ENCODE measurements at regions not wholly inside any gene's neighbourhood (a gene's known extent, or its start where the extent isn't known, plus 50 kb on each side); places are given as distances from the start of the nearest gene placed in this dataset.

- Histone ChIP-seq H3K9me3 (ENCODE audit: control insufficient read depth, insufficient read depth, low read depth, low read length) (no peaks in the 10 kb centered on the region), H3K27ac (ENCODE audit: low read length) (no peak overlapping the region), H3K4me3 (ENCODE audit: low read depth in 2 of 2, low read length in 2 of 2) (no peak overlapping the region), H3K4me1 (ENCODE audit: control insufficient read depth, insufficient read depth, low read length) (no peaks in the 10 kb centered on the region), H3K27me3 (ENCODE audit: control insufficient read depth, insufficient read depth, low read length) (no peaks in the 10 kb centered on the region), H3K36me3 (ENCODE audit: control insufficient read depth, insufficient read depth, low read length) (no peaks in the 10 kb centered on the region)
- no peak for TF ChIP-seq SIN3A (IDR thresholded peaks at IDR 0.05; ENCODE audit: borderline replicate concordance, insufficient read depth, low read depth, low read length)
- TF ChIP-seq TCF7L2 (IDR thresholded peaks at IDR 0.05; ENCODE audit: low read depth, low read length): no peak
- TF ChIP-seq REST (IDR thresholded peaks at IDR 0.05; ENCODE audit: insufficient read depth in 1 of 2, low read depth in 2 of 2, low read length in 1 of 2): no peak
- TF ChIP-seq POLR2AphosphoS5 (IDR thresholded peaks at IDR 0.05; ENCODE audit: low read depth, low read length): no peak
- TF ChIP-seq CTCF (IDR thresholded peaks at IDR 0.05): no peak
- ChIA-PET POLR2A (no interaction called here), CTCF (no interaction called here)
- intact Hi-C loops (cut with micrococcal nuclease; ENCODE audit: unreplicated experiment) (no loop called here), in situ Hi-C loops (cut with HindIII; ENCODE audit: low pct_unique_long_range_greater_than_20kb, low sequenced_read_pairs) (no loop called here)
- no peak for DNase-seq (ENCODE audit: low read depth, low spot score)
- ATAC-seq: no peak
- no TSS peak for BruUV-seq (replicated peaks)
Observed at GRCh38 chr14:38490273-38490672, 234.4 kb upstream of the CLEC14A start.

GRCh38 chr14:38485026-38485425, 229.1 kb upstream of the CLEC14A start:
- ATAC-seq (no peak), DNase-seq (ENCODE audit: low read depth, low spot score) (no peak)
- in situ Hi-C loops (cut with HindIII; ENCODE audit: low pct_unique_long_range_greater_than_20kb, low sequenced_read_pairs): no loop called here
- CTCF ChIA-PET: no interaction called here
- no TSS peak for BruUV-seq (replicated peaks)
- Histone ChIP-seq H3K27me3 (ENCODE audit: control insufficient read depth, insufficient read depth, low read length) (no peaks in the 10 kb centered on the region), H3K4me1 (ENCODE audit: control insufficient read depth, insufficient read depth, low read length) (no peaks in the 10 kb centered on the region), H3K9me3 (ENCODE audit: control insufficient read depth, insufficient read depth, low read depth, low read length) (no peaks in the 10 kb centered on the region), H3K27ac (ENCODE audit: low read length) (no peak overlapping the region), H3K36me3 (ENCODE audit: control insufficient read depth, insufficient read depth, low read length) (no peaks in the 10 kb centered on the region), H3K4me3 (ENCODE audit: low read depth in 2 of 2, low read length in 2 of 2) (no peak overlapping the region)
- TF ChIP-seq POLR2AphosphoS5 (IDR thresholded peaks at IDR 0.05; ENCODE audit: low read depth, low read length): no peak
- TF ChIP-seq TCF7L2 (IDR thresholded peaks at IDR 0.05; ENCODE audit: low read depth, low read length): no peak
- no peak for TF ChIP-seq CTCF (IDR thresholded peaks at IDR 0.05)
- TF ChIP-seq REST (IDR thresholded peaks at IDR 0.05; ENCODE audit: insufficient read depth in 1 of 2, low read depth in 2 of 2, low read length in 1 of 2): no peak
- TF ChIP-seq SIN3A (IDR thresholded peaks at IDR 0.05; ENCODE audit: borderline replicate concordance, insufficient read depth, low read depth, low read length): no peak
- intact Hi-C loops (cut with micrococcal nuclease; ENCODE audit: unreplicated experiment): no loop called here
- POLR2A ChIA-PET: no interaction called here

Measured in Panc1 (cell line).